ENCODE measurements at regions not wholly inside any gene's neighbourhood (a gene's known extent, or its start where the extent isn't known, plus 50 kb on each side); places are given as distances from the start of the nearest gene placed in this dataset.

DNA sequence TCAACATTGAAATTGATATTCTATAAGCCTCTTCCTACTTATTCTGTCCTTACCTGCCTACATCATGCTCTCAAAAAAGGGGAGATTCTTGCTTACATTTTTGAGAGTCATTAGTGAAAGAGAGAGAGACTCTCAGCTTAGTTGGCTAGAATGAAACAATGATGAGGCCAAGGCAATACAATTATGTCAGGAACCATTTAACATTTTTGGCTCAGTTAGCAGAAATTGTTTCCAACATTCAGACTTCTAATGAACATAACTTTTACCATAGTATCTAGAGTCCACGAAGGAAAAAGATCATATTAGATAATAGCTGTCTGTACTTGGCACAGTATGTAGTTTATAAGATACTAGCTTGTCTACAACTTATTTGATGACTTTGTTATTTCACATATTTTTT lies 263.7 kb upstream of the ARX start:
- DNase-seq (ENCODE audit: low spot score): no peak
- POLR2A ChIA-PET: no interaction called here
- TF ChIP-seq ESRRA (CRISPR knock-in tag; IDR thresholded peaks at IDR 0.05; ENCODE audit: borderline replicate concordance) (no peak), SMAD3 (CRISPR knock-in tag; IDR thresholded peaks at IDR 0.05; ENCODE audit: borderline replicate concordance) (no peak), MYBL2 (CRISPR knock-in tag; IDR thresholded peaks at IDR 0.05) (no peak), CREM (CRISPR knock-in tag; IDR thresholded peaks at IDR 0.05) (no peak), NR2C2 (CRISPR knock-in tag; IDR thresholded peaks at IDR 0.05) (no peak), MXD4 (CRISPR knock-in tag; IDR thresholded peaks at IDR 0.05; ENCODE audit: borderline replicate concordance) (no peak), CBFB (CRISPR knock-in tag; IDR thresholded peaks at IDR 0.05; ENCODE audit: low read depth) (no peak), ZNF423 (CRISPR knock-in tag; IDR thresholded peaks at IDR 0.05) (no peak), EMX1 (CRISPR knock-in tag; IDR thresholded peaks at IDR 0.05) (no peak), NFYB (CRISPR knock-in tag; conservative IDR thresholded peaks at IDR 0.05; ENCODE audit: low read depth) (no peak), GTF2I (CRISPR knock-in tag; conservative IDR thresholded peaks at IDR 0.05) (no peak), SOX15 (CRISPR knock-in tag; IDR thresholded peaks at IDR 0.05) (no peak)
- TF ChIP-seq, protein P1, sequence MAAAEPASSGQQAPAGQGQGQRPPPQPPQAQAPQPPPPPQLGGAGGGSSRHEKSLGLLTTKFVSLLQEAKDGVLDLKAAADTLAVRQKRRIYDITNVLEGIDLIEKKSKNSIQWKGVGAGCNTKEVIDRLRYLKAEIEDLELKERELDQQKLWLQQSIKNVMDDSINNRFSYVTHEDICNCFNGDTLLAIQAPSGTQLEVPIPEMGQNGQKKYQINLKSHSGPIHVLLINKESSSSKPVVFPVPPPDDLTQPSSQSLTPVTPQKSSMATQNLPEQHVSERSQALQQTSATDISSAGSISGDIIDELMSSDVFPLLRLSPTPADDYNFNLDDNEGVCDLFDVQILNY (CRISPR knock-in tag; IDR thresholded peaks at IDR 0.05): no peak
- TF ChIP-seq, protein P2, sequence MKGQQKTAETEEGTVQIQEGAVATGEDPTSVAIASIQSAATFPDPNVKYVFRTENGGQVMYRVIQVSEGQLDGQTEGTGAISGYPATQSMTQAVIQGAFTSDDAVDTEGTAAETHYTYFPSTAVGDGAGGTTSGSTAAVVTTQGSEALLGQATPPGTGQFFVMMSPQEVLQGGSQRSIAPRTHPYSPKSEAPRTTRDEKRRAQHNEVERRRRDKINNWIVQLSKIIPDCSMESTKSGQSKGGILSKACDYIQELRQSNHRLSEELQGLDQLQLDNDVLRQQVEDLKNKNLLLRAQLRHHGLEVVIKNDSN (CRISPR knock-in tag; IDR thresholded peaks at IDR 0.05): no peak
- TF ChIP-seq, protein P3, sequence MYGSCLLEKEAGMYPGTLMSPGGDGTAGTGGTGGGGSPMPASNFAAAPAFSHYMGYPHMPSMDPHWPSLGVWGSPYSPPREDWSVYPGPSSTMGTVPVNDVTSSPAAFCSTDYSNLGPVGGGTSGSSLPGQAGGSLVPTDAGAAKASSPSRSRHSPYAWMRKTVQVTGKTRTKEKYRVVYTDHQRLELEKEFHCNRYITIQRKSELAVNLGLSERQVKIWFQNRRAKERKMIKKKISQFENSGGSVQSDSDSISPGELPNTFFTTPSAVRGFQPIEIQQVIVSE (CRISPR knock-in tag; IDR thresholded peaks at IDR 0.05; ENCODE audit: borderline replicate concordance): no peak
- TF ChIP-seq, protein P4, sequence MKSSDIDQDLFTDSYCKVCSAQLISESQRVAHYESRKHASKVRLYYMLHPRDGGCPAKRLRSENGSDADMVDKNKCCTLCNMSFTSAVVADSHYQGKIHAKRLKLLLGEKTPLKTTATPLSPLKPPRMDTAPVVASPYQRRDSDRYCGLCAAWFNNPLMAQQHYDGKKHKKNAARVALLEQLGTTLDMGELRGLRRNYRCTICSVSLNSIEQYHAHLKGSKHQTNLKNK (CRISPR knock-in tag; IDR thresholded peaks at IDR 0.05): no peak
- TF ChIP-seq, protein P5, sequence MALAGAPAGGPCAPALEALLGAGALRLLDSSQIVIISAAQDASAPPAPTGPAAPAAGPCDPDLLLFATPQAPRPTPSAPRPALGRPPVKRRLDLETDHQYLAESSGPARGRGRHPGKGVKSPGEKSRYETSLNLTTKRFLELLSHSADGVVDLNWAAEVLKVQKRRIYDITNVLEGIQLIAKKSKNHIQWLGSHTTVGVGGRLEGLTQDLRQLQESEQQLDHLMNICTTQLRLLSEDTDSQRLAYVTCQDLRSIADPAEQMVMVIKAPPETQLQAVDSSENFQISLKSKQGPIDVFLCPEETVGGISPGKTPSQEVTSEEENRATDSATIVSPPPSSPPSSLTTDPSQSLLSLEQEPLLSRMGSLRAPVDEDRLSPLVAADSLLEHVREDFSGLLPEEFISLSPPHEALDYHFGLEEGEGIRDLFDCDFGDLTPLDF (CRISPR knock-in tag; IDR thresholded peaks at IDR 0.05): no peak
- TF ChIP-seq, protein P6, sequence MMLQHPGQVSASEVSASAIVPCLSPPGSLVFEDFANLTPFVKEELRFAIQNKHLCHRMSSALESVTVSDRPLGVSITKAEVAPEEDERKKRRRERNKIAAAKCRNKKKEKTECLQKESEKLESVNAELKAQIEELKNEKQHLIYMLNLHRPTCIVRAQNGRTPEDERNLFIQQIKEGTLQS (CRISPR knock-in tag; conservative IDR thresholded peaks at IDR 0.05): no peak
- TF ChIP-seq, protein P7, sequence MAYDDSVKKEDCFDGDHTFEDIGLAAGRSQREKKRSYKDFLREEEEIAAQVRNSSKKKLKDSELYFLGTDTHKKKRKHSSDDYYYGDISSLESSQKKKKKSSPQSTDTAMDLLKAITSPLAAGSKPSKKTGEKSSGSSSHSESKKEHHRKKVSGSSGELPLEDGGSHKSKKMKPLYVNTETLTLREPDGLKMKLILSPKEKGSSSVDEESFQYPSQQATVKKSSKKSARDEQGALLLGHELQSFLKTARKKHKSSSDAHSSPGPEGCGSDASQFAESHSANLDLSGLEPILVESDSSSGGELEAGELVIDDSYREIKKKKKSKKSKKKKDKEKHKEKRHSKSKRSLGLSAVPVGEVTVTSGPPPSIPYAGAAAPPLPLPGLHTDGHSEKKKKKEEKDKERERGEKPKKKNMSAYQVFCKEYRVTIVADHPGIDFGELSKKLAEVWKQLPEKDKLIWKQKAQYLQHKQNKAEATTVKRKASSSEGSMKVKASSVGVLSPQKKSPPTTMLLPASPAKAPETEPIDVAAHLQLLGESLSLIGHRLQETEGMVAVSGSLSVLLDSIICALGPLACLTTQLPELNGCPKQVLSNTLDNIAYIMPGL (CRISPR knock-in tag; IDR thresholded peaks at IDR 0.05): no peak
- TF ChIP-seq, protein P8, sequence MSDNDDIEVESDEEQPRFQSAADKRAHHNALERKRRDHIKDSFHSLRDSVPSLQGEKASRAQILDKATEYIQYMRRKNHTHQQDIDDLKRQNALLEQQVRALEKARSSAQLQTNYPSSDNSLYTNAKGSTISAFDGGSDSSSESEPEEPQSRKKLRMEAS (CRISPR knock-in tag; IDR thresholded peaks at IDR 0.05): no peak
- no peaks in the 10 kb centered on the region for H3K36me3 Mint-ChIP-seq
- no peak for ATAC-seq
- H3K4me3 Mint-ChIP-seq: no peak overlapping the region
- no peaks in the 10 kb centered on the region for H3K9me3 Mint-ChIP-seq
- CTCF ChIA-PET: interaction anchor here (0.6 kb wide), 2 partner anchors 85 to 246 kb away, joined by 3 to 6 read pairs; no protein-coding TSS in a partner anchor
- H3K27ac Mint-ChIP-seq: no peak overlapping the region
- peaks cover 6% of the 10 kb centered on the region; the same call in 1 of the 2 replicates for H3K4me1 Mint-ChIP-seq
- no peaks in the 10 kb centered on the region for H3K27me3 Mint-ChIP-seq (ENCODE audit: low read depth)

DNA sequence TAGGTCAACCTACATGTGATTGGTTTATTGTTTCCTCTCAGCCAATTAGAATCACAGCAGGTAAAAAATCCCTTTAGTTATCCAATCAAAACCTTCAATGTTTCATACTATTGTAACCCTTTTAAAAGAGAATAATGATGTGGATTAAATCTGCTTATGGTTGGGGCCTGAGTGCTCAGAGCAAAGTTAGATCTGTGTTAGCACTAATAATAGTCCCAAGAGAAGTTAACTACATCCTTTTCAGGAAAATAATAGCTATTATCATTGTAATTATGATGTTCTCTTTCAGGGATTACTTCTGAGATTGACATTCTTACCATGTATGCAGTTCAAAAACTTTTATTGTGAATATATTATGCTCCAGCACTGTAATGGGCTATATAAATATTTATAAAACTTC lies 262.6 kb upstream of the ARX start:
- ATAC-seq: no peak

More for the DNA sequence above, 262.6 kb upstream of the ARX start:
- no peak for TF ChIP-seq ZNF317 (CRISPR knock-in tag; IDR thresholded peaks at IDR 0.05; ENCODE audit: borderline replicate concordance, low read depth)
- no peak for TF ChIP-seq ATF1 (CRISPR knock-in tag; IDR thresholded peaks at IDR 0.05)
- TF ChIP-seq, protein P9, sequence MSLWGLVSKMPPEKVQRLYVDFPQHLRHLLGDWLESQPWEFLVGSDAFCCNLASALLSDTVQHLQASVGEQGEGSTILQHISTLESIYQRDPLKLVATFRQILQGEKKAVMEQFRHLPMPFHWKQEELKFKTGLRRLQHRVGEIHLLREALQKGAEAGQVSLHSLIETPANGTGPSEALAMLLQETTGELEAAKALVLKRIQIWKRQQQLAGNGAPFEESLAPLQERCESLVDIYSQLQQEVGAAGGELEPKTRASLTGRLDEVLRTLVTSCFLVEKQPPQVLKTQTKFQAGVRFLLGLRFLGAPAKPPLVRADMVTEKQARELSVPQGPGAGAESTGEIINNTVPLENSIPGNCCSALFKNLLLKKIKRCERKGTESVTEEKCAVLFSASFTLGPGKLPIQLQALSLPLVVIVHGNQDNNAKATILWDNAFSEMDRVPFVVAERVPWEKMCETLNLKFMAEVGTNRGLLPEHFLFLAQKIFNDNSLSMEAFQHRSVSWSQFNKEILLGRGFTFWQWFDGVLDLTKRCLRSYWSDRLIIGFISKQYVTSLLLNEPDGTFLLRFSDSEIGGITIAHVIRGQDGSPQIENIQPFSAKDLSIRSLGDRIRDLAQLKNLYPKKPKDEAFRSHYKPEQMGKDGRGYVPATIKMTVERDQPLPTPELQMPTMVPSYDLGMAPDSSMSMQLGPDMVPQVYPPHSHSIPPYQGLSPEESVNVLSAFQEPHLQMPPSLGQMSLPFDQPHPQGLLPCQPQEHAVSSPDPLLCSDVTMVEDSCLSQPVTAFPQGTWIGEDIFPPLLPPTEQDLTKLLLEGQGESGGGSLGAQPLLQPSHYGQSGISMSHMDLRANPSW (CRISPR knock-in tag; conservative IDR thresholded peaks at IDR 0.05; ENCODE audit: low read depth): no peak
- TF ChIP-seq TCF7 (CRISPR knock-in tag; IDR thresholded peaks at IDR 0.05; ENCODE audit: low read depth): no peak
- no peaks in the 10 kb centered on the region for H3K36me3 Mint-ChIP-seq
- peaks cover 6% of the 10 kb centered on the region; the same call in 1 of the 2 replicates for H3K4me1 Mint-ChIP-seq
- POLR2A ChIA-PET: interaction anchor here (0.6 kb wide), 1 partner anchor 16 kb away, joined by 5 read pairs; no protein-coding TSS in a partner anchor
- H3K27ac Mint-ChIP-seq: no peak overlapping the region
- no peaks in the 10 kb centered on the region for H3K9me3 Mint-ChIP-seq
- DNase-seq (ENCODE audit: low spot score): no peak
- CTCF ChIA-PET: no interaction called here
- no peaks in the 10 kb centered on the region for H3K27me3 Mint-ChIP-seq (ENCODE audit: low read depth)
- no peak overlapping the region for H3K4me3 Mint-ChIP-seq

Data from WTC11 (cell line).